Coronary artery (tissue), 2 donors: ENCODE measurements at regions not wholly inside any gene's neighbourhood (a gene's known extent, or its start where the extent isn't known, plus 50 kb on each side); places are given as distances from the start of the nearest gene placed in this dataset.

Experiments used
- DNase-seq: peaks from one replicate; pipeline ENCODE4 v3.0.0-alpha.2; 2017; ENCODE audit warnings: low spot score
- H3K27ac ChIP-seq, 2 donors: fragments of 200-600 bp; sonication (generic); one replicate each; pipeline ENCODE4 v1.5.1; 2016 to 2019
- H3K4me3 ChIP-seq: fragments of 200-600 bp; sonication (generic); 2 replicates; pipeline ENCODE4 v1.5.1; 2016; ENCODE audit warnings: mild to moderate bottlenecking, moderate library complexity
- CTCF ChIP-seq: fragments of 200-600 bp; sonication (generic); IDR thresholded peaks from one replicate; pipeline ENCODE4 v1.5.1; 2019; ENCODE audit warnings: antibody characterized with exemption

- DNase-seq = no peak
- Histone ChIP-seq H3K27ac (no peak overlapping the region), H3K4me3 (no peak overlapping the region)
- no peak for TF ChIP-seq CTCF
Observed at GRCh38 chr1:90174246-90174645, 179.3 kb downstream of the ZNF326 start.

- H3K27ac ChIP-seq = no peak overlapping the region
- H3K4me3 ChIP-seq = no peak overlapping the region
- no peak for TF ChIP-seq CTCF
- no peak for DNase-seq
Observed at GRCh38 chr1:90162216-90162615, 167.3 kb downstream of the ZNF326 start.

GRCh38 chr1:90161625-90162024 lies 166.7 kb downstream of the ZNF326 start:
- Histone ChIP-seq H3K4me3 (no peak overlapping the region), H3K27ac (no peak overlapping the region)
- DNase-seq = no peak
- TF ChIP-seq CTCF = no peak

GRCh38 chr1:90155721-90156487 lies 161.0 kb downstream of the ZNF326 start:
- TF ChIP-seq CTCF = no peak
- no peak for DNase-seq
- H3K27ac ChIP-seq = no peak overlapping the region
- no peak overlapping the region for H3K4me3 ChIP-seq

- DNase-seq = no peak
- Histone ChIP-seq H3K4me3 (no peak overlapping the region), H3K27ac (no peak overlapping the region)
- TF ChIP-seq CTCF = no peak
Observed at GRCh38 chr1:90154711-90155110, 159.8 kb downstream of the ZNF326 start.

GRCh38 chr1:90149101-90149500 lies 154.2 kb downstream of the ZNF326 start:
- Histone ChIP-seq H3K27ac (no peak overlapping the region), H3K4me3 (no peak overlapping the region)
- no peak for DNase-seq
- TF ChIP-seq CTCF = no peak

GRCh38 chr1:90147093-90147492 lies 152.2 kb downstream of the ZNF326 start:
- no peak overlapping the region for H3K27ac ChIP-seq
- H3K4me3 ChIP-seq = no peak overlapping the region
- DNase-seq = no peak
- TF ChIP-seq CTCF = no peak
